GM19193 (cell line): ENCODE measurements at regions not wholly inside any gene's neighbourhood (a gene's known extent, or its start where the extent isn't known, plus 50 kb on each side); places are given as distances from the start of the nearest gene placed in this dataset.

Source experiments
- POLR2A ChIP-seq: IDR thresholded peaks from 4 replicates; pipeline ENCODE4 v1.6.1; 2011; ENCODE audit not compliant: insufficient read depth, insufficient read length; ENCODE audit errors: extremely low read depth

DNA sequence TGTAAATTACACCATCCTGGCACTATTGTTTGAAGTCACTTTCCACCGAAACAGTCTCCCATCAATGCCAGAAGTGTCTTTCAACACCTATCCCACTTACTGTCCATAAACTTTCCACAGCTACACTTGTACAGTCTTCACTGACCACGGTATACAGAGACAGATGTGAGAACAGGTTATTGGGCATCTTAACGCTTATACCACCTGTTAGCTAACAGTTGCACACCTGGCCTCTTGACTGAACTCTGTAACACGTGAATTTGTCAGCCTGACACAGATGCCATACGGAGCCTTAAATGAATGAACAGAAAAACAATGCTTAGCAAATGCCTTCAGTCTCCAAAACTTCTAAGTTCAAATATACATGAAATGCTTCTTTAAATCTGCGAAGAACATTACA lies 440.5 kb downstream of the SHQ1 start:
- no peak for TF ChIP-seq POLR2A

- no peak for TF ChIP-seq POLR2A
These were observed 442.2 kb downstream of the SHQ1 start for GRCh38 chr3:72405943-72406566.

DNA sequence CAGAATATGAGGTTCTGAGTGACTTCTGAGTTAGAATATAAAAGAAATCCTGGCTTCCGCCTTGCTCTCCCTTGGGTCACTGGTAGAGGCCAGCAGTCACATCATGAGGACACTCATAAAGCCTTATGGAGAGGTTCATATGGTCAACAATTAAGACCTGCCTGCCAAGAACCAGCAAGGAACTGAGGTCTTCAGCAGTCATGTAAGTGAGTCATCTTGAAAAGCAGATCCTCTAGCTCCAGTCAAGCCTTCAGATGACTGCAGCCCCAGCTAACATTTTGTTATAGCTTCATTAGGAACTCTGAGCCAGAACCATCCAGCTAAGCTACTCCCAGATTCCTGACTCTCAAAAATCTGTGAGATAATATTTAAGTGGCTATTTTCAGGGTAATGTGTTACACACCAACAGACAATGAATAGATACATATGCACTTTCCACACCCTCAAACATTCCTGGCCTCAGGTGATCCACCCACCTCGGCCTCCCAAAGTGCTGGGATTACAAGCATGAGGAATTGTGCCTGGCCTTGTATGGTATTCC lies 447.2 kb downstream of the SHQ1 start:
- TF ChIP-seq POLR2A, result no peak

GRCh38 chr3:72398781-72399180 lies 449.5 kb downstream of the SHQ1 start:
- TF ChIP-seq POLR2A, result no peak

DNA sequence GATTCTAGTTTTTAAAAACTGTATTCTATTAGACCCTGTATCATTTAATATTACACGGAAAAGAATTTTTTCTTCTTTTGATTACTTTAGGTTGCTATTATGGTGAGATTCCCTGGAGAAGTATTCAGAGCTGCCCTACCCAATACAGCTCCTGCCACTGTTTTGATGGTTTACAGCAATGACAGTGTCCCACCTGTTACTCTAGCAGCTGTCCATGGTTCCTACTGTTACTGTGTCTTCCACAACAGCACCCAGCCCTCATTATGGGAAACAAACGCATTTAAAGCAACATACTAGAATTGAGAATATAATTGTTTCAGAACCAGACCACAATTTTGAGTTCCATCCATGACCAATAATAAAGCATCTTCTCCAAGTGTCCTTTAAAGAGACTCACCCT lies 450.7 kb downstream of the SHQ1 start:
- no peak for TF ChIP-seq POLR2A

DNA sequence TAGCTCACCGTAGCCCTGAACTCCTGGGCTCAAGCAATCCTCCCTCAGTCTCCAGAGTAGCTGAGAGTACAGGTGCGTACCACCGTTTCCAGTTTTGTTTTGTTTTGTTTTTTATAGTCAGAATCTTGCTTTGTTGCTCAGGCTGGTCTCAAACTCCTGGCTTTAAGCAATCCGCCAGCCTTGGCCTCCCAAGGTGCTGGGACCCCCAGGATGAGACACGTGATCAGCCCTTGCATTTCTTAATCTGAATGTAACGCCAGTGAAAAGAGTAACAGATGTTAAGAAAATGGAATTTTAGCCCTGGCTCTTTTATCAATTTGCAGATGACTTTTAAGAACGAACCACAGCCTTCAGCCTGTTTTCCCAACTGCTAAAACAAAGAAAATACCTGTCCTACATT lies 451.3 kb downstream of the SHQ1 start:
- TF ChIP-seq POLR2A, result no peak

GRCh38 chr3:72395776-72396311 lies 452.4 kb downstream of the SHQ1 start:
- TF ChIP-seq POLR2A, result no peak

GRCh38 chr3:72393455-72393854 lies 454.8 kb downstream of the SHQ1 start:
- TF ChIP-seq POLR2A, result no peak

GRCh38 chr3:72391659-72392058 lies 456.6 kb downstream of the SHQ1 start:
- no peak for TF ChIP-seq POLR2A

GRCh38 chr3:72390841-72391240 lies 457.4 kb downstream of the SHQ1 start:
- TF ChIP-seq POLR2A, result no peak

- no peak for TF ChIP-seq POLR2A
These were observed 459.6 kb downstream of the SHQ1 start for GRCh38 chr3:72388644-72389043.

DNA sequence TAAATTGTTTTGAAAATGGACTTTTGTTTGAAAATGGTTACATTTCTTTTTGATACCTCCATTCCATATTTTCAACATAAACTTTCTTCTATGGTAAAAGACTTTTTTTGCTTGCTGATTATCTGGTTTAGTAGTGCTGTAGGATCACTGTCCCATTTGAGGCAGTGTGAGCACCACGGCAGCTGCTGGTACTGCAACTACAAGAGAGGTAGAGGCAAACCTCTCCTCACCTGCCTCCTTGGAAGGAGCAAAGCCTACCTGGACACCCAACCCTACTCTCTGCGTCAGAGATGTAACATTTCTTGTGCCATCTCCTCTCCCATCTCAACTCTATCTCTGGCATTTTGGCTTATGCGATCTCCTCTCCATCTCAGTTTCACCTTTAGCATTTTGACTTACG lies 460.1 kb downstream of the SHQ1 start:
- no peak for TF ChIP-seq POLR2A

DNA sequence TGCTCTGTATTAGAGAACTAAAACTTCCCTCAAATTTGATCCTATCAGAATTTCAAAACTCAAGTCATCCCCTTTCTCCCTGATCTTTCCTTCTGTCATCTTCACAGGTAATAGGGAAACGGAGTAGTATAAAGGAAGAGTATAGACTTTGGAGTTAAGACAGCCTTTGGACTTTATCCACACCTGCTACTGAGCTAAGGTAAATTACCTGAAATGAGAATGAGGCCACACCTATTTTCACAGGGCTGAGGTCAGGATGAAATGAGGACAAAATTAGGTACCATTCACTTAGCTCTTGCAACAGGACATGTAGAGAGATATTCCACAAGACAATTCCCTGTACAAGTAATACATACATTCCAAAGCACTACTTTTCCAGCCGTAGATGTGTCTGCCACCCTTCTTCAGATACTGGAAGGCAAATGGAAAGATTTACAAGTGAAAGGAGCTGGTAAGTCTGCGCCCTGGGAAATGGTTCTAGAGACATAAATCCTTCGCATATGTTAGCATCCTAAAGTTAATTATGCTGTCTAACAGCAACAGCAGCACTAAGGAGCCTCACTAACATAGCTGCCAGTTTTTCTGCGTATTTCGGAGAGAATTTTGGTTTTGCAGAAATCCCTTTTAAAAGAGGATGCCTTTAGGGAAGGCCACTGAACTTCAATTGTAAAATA lies 461.8 kb downstream of the SHQ1 start:
- TF ChIP-seq POLR2A, result no peak

DNA sequence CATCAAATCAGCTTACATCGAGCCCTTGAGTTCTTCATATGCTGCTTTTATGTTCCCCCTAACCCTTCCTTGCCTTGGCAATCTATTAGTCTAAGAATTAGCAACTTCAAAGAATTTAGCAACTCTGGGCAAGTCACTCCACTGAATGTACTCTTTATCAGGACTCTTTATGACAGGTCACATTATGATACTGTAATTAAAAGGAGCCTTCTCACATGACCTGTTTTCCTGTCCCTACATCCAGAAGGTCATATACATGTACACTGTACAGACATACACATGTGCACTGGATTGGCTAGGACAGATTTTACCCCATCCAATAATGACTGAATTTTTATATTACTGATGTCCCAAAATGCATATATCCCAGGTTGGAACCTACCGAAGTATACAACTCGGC lies 463.1 kb downstream of the SHQ1 start:
- TF ChIP-seq POLR2A, result no peak

GRCh38 chr3:72384602-72385001 lies 463.6 kb downstream of the SHQ1 start:
- TF ChIP-seq POLR2A, result no peak

DNA sequence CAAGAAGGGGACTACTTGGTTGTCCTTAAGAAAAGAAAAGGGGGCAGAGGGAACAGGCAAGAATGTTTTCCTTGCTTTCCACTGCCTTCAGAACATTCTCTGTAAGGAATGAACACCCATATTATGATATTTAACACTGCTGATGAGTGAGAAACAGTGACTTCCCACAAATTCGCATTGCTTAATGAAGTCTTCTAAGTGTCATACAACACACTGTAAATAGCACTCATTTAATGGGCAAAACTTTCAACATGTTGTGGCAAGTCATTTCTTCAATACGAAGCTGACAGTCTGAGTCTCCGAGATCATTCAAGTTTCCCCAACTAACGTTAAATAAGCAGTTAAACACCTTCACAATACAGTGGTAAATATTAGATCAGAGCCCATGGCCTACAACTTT lies 464.4 kb downstream of the SHQ1 start:
- no peak for TF ChIP-seq POLR2A
